ENCODE measurements at regions not wholly inside any gene's neighbourhood (a gene's known extent, or its start where the extent isn't known, plus 50 kb on each side); places are given as distances from the start of the nearest gene placed in this dataset.

GRCh38 chr11:76291576-76292526 lies 85.5 kb upstream of the WNT11 start:
- Histone ChIP-seq H3K36me3 (no peaks in the 10 kb centered on the region), H3K27ac (no peak overlapping the region), H3K27me3 (no peaks in the 10 kb centered on the region), H3K9me3 (no peaks in the 10 kb centered on the region), H3K4me1 (no peaks in the 10 kb centered on the region), H3K4me3 (no peak overlapping the region)
- DNase-seq, result no peak
- TF ChIP-seq POLR2A (IDR thresholded peaks at IDR 0.05) (no peak), CTCF (IDR thresholded peaks at IDR 0.05) (no peak)
- intact Hi-C loops (cut with DNase I; ENCODE audit: low total_unique reads), result no loop called here

GRCh38 chr11:76288166-76288980 lies 82.1 kb upstream of the WNT11 start:
- TF ChIP-seq POLR2A (IDR thresholded peaks at IDR 0.05) (no peak), CTCF (IDR thresholded peaks at IDR 0.05) (no peak)
- no peak for DNase-seq
- H3K9me3 ChIP-seq, result no peaks in the 10 kb centered on the region
- intact Hi-C loops (cut with DNase I; ENCODE audit: low total_unique reads), result no loop called here
- H3K27me3 ChIP-seq, result no peaks in the 10 kb centered on the region
- no peak overlapping the region for H3K27ac ChIP-seq
- no peak overlapping the region for H3K4me3 ChIP-seq
- no peaks in the 10 kb centered on the region for H3K4me1 ChIP-seq
- H3K36me3 ChIP-seq, result no peaks in the 10 kb centered on the region

- intact Hi-C loops (cut with DNase I; ENCODE audit: low total_unique reads), result no loop called here
- H3K4me1 ChIP-seq, result no peaks in the 10 kb centered on the region
- no peaks in the 10 kb centered on the region for H3K27me3 ChIP-seq
- DNase-seq, result no peak
- H3K4me3 ChIP-seq, result no peak overlapping the region
- no peak overlapping the region for H3K27ac ChIP-seq
- H3K9me3 ChIP-seq, result no peaks in the 10 kb centered on the region
- H3K36me3 ChIP-seq, result no peaks in the 10 kb centered on the region
- TF ChIP-seq CTCF (IDR thresholded peaks at IDR 0.05) (no peak), POLR2A (IDR thresholded peaks at IDR 0.05) (no peak)
Observed at GRCh38 chr11:76287227-76287626, 80.9 kb upstream of the WNT11 start.

- no peak for DNase-seq
- TF ChIP-seq POLR2A (IDR thresholded peaks at IDR 0.05) (no peak), CTCF (IDR thresholded peaks at IDR 0.05) (no peak)
- intact Hi-C loops (cut with DNase I; ENCODE audit: low total_unique reads), result no loop called here
Observed at GRCh38 chr11:76285397-76286104, 79.2 kb upstream of the WNT11 start.

More at GRCh38 chr11:76285397-76286104, 79.2 kb upstream of the WNT11 start:
- Histone ChIP-seq H3K27me3 (no peaks in the 10 kb centered on the region), H3K4me1 (no peaks in the 10 kb centered on the region), H3K27ac (no peak overlapping the region), H3K36me3 (no peaks in the 10 kb centered on the region), H3K4me3 (no peak overlapping the region), H3K9me3 (no peaks in the 10 kb centered on the region)
